ENCODE measurements at regions not wholly inside any gene's neighbourhood (a gene's known extent, or its start where the extent isn't known, plus 50 kb on each side); places are given as distances from the start of the nearest gene placed in this dataset.
"Not testable (repeated sequence)": the region's sequence is repeated elsewhere in the genome, so short reads cannot be mapped to it uniquely, and the experiment has no call there.

GRCh38 chrX:130552444-130553073 is 150.8 kb downstream of the RBMX2 start:
- DNase-seq, result no peak

DNA sequence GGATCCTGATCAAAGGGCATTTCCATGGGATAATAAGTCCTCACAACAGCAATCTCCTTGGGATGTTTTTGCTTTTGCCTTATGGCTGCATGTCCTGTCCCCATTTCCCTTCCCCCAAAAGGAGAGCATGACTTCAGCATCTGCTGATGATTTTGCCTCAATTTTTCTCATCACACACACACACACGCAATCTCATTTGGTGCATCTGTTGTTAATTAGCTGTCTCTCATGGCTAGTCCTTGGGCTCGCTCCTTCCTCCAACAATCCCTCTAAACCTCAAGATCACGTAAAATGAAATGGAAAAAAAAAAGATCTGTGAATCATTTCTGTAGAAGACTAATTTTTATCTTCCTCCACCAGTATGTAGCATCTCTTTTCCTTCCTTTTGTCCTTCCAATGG is 153.6 kb downstream of the RBMX2 start:
- DNase-seq, result no peak

DNA sequence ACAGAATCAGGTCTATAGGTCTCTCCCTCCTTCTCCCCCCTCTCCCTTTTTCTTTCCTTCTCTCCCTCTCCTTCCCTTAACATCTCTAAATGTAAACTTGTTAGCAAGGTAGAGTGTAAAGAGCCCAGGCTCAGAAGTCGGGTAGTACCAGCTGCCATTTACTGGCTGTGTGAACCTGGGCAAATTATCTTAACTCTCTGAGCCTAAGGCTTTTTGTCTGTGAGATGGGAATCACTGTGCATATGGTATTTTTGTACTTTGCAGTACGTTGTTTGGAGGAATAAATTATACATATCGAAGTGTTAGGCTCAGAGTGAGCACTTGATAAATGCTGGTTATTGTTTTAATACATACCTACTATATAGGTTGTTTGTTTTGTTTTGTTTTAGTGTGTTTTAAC is 154.0 kb downstream of the RBMX2 start:
- DNase-seq, result no peak

- DNase-seq, result no peak
These were observed 155.2 kb downstream of the RBMX2 start for GRCh38 chrX:130556951-130557350.

DNA sequence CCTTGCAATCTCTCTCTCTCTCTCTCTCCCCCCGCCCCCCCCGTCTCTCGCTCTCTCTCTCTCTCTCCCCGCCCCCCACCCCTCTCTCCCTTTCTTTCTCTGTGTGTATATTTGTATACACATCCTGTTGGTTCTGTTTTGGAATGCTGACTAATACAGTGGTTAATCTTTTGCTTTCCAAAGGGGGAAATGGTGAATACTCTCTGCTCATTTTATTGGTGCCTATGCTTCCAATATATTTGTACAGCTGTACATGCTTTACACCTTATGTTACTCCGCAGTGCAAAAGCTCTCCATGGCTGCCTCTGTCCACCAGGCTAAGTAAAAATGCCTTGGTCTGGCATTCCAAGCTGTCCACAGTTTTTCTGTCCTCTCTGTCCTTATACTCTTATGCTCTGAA is 158.8 kb downstream of the RBMX2 start:
- DNase-seq, result no peak

- no peak for DNase-seq
These were observed 160.1 kb downstream of the RBMX2 start for GRCh38 chrX:130561930-130562329.

GRCh38 chrX:130563476-130563875 is 161.7 kb downstream of the RBMX2 start:
- no peak for DNase-seq

DNA sequence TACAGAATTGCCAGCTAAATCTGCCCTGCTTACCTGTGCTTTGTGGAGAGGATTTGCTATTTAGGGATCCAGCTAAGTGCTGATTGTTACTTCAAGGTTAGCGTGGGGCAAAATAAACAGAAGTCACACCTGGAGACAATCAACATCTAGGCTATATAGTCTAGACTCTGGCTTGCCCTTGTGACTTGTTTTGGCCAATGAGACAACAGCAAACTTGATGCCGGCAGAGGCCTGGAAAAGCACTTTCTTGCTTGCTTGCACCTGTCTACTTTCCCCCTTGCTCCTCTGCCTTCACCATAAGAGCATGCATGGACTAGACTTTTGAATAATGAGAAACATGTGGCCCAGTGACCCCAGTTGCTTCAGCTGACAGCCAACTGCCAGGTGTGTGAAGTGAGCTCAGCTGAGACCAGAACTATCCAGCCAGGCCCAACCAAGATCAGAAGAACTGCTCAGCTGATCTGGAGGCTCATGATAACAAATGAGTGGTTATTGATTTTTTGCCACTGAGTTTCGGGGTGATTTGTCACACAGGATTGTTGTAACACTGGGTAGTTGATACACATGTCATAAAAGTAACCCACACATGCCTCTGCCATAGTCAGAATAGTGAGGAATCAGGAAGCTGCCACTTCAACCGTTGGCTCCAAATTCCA is 164.4 kb downstream of the RBMX2 start:
- DNase-seq, result no peak

DNA sequence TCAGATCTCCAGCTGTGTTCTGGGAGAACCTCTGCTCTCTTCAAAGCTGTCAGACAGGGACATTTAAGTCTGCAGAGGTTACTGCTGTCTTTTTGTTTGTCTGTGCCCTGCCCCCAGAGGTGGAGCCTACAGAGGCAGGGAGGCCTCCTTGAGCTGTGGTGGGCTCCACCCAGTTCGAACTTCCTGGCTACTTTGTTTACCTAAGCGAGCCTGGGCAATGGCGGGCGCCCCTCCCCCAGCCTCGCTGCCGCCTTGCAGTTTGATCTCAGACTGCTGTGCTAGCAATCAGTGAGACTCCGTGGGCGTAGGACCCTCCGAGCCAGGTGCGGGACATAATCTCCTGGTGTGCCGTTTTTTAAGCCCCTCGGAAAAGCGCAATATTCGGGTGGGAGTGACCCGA is 171.2 kb downstream of the RBMX2 start:
- DNase-seq, result not testable (repeated sequence)
